K562 (cell line): ENCODE measurements at regions not wholly inside any gene's neighbourhood (a gene's known extent, or its start where the extent isn't known, plus 50 kb on each side); places are given as distances from the start of the nearest gene placed in this dataset.

Experiments
- ATAC-seq: fragments of 200-7000 bp; cut with Tn5 transposase; 3 replicates; pipeline ENCODE4 v1.9.1; 2020; ENCODE audit warnings: moderate library complexity
- BruUV-seq: library from RNA; stranded (reverse); fragments of 400-500 nt; replicated peaks from 2 replicates; lab custom pipeline; 2021; lab: Mats Ljungman, UMichigan
- CTCF ChIA-PET: fragments of 300-600 bp; formaldehyde crosslinking; extraction: SDS; loops from one replicate; lab custom pipeline; 2021; ENCODE audit warnings: low intra/inter-chr PET ratio; lab: Yijun Ruan, JAX
- POLR2A ChIA-PET: fragments of 300-600, 350-650 bp; sonication (Branson Sonifier 250); formaldehyde crosslinking; extraction: SDS; loops from one replicate; lab custom pipeline; 2021; ENCODE audit warnings: antibody characterized with exemption, inconsistent platforms; lab: Yijun Ruan, JAX
- DNase-seq, 4 experiments: peaks; one replicate each; pipeline versions ENCODE4 v3.0.0 to v3.0.0-alpha.2; 2011 to 2018; ENCODE audit warnings: low spot score in 3 of 4, mixed read lengths in 3 of 4; ENCODE audit errors: extremely low read depth in 1 of 4
- FAIRE-seq: peaks from 2 replicates; lab custom pipeline; 2011; peaks lifted over from hg19 to GRCh38; lab: Jason Lieb, UNC
- H2AFZ ChIP-seq: 2 replicates; pipeline ENCODE4 v1.6.0; 2011; ENCODE audit warnings: low read depth, low read length, control low read depth, inconsistent platforms
- H3K27ac ChIP-seq: fragments of 200-600 bp; 3 replicates; pipeline ENCODE4 v1.8.0; 2011; ENCODE audit warnings: low read depth, mild to moderate bottlenecking, control low read depth, inconsistent platforms, low read length, moderate library complexity, mixed read lengths; ENCODE audit errors: extremely low read depth
- H3K27me3 ChIP-seq, 2 experiments: fragments of 300-600 bp in 1 of 2; 2 replicates in 1 of 2; 3 replicates in 1 of 2; pipeline versions ENCODE4 v1.6.0 to v1.8.0; 2011; ENCODE audit warnings: inconsistent platforms in 2 of 2, low read length in 2 of 2, mild to moderate bottlenecking in 1 of 2, mixed read lengths in 1 of 2, moderate library complexity in 1 of 2; ENCODE audit not compliant: control insufficient read depth in 2 of 2, insufficient read depth in 2 of 2
- H3K36me3 ChIP-seq: fragments of 300-600 bp; 3 replicates; pipeline ENCODE4 v1.8.0; 2011; ENCODE audit warnings: mild to moderate bottlenecking, low read length, inconsistent platforms; ENCODE audit not compliant: control insufficient read depth, insufficient read depth
- H3K4me1 ChIP-seq, 2 experiments: fragments of 200-600 bp in 1 of 2; replicated peaks in 1 of 2; 2 replicates in 1 of 2; 3 replicates in 1 of 2; pipeline versions ENCODE4 v1.5.1 to v1.8.0; 2011; ENCODE audit warnings: inconsistent platforms in 2 of 2, low read length in 2 of 2, mild to moderate bottlenecking in 1 of 2, mixed read lengths in 1 of 2, moderate library complexity in 1 of 2; ENCODE audit not compliant: control insufficient read depth in 2 of 2, insufficient read depth in 2 of 2
- H3K4me2 ChIP-seq: 2 replicates; pipeline ENCODE4 v1.6.1; 2011; ENCODE audit warnings: low read length, control low read depth, inconsistent platforms, mixed read lengths; ENCODE audit not compliant: insufficient read depth
- H3K4me3 ChIP-seq: fragments of 200-600 bp; sonication (generic), shearing (Covaris generic); 2 replicates; pipeline ENCODE4 v1.5.1; 2016; ENCODE audit warnings: control low read depth, inconsistent platforms
- H3K79me2 ChIP-seq: fragments of 200-600 bp; 3 replicates; pipeline ENCODE4 v1.8.0; 2011; ENCODE audit warnings: low read length, inconsistent platforms; ENCODE audit not compliant: control insufficient read depth, insufficient read depth
- H3K9ac ChIP-seq, 2 experiments: 2 replicates each; pipeline versions ENCODE4 v1.6.0 to v1.6.1; 2011; ENCODE audit warnings: low read depth in 2 of 2, low read length in 2 of 2, control low read depth in 1 of 2, inconsistent platforms in 1 of 2, mild to moderate bottlenecking in 1 of 2, mixed read lengths in 1 of 2; ENCODE audit not compliant: insufficient read depth in 1 of 2
- H3K9me1 ChIP-seq: one replicate; pipeline ENCODE4 v1.6.0; 2011; ENCODE audit warnings: inconsistent platforms, mild to moderate bottlenecking, low read length, moderate library complexity; ENCODE audit not compliant: control insufficient read depth, insufficient read depth
- H3K9me3 ChIP-seq: replicated peaks from 2 replicates; pipeline ENCODE4 v1.5.1; 2011; ENCODE audit warnings: low read depth, low read length, inconsistent platforms; ENCODE audit not compliant: control insufficient read depth, insufficient read depth
- H4K20me1 ChIP-seq: replicated peaks from 2 replicates; pipeline ENCODE4 v1.6.1; 2011; ENCODE audit warnings: low read length, inconsistent platforms, mixed read lengths; ENCODE audit not compliant: control insufficient read depth, insufficient read depth
- BRCA1 ChIP-seq, 2 experiments: fragments of 450-650 bp in 1 of 2; sonication (generic) in 1 of 2; formaldehyde crosslinking in 1 of 2; IDR thresholded peaks; 2 replicates each; pipeline versions ENCODE4 v1.5.0 to v1.6.1; 2017 to 2020; ENCODE audit warnings: mild to moderate bottlenecking in 1 of 2, missing genetic modification reagents in 1 of 2
- FOXA1 ChIP-seq: fragments of 450-650 bp; IDR thresholded peaks from 2 replicates; pipeline ENCODE4 v1.6.1; 2016; ENCODE audit warnings: mild to moderate bottlenecking, borderline replicate concordance
- KLF10 ChIP-seq: fragments of 250-450 bp; sonication (Bioruptor Pico); IDR thresholded peaks from 2 replicates; pipeline ENCODE4 v1.6.1; 2021; ENCODE audit warnings: matching md5 sums
- MAFF ChIP-seq: IDR thresholded peaks from 2 replicates; pipeline ENCODE4 v1.6.1; 2012; ENCODE audit warnings: low read length, improper control_type of control experiment
- NCOA4 ChIP-seq: fragments of 450-650 bp; IDR thresholded peaks from 2 replicates; pipeline ENCODE4 v1.6.1; 2018; ENCODE audit warnings: mild to moderate bottlenecking; ENCODE audit not compliant: partially characterized antibody
- PTTG1 ChIP-seq: fragments of 450-650 bp; IDR thresholded peaks from 2 replicates; pipeline ENCODE4 v1.6.1; 2016; ENCODE audit warnings: low read depth, mild to moderate bottlenecking, missing genetic modification characterization, missing compliant biosample characterization
- RBM22 ChIP-seq: fragments of 200-400 bp; formaldehyde crosslinking; IDR thresholded peaks from 2 replicates; pipeline ENCODE4 v1.6.1; 2018; ENCODE audit warnings: low read length, low read depth; ENCODE audit not compliant: poor library complexity, severe bottlenecking
- RCOR1 ChIP-seq, 2 experiments: IDR thresholded peaks; 2 replicates each; pipeline ENCODE4 v1.6.1; 2012; ENCODE audit warnings: low read depth in 2 of 2, low read length in 2 of 2, borderline replicate concordance in 1 of 2, improper control_type of control experiment in 1 of 2
- ZKSCAN8 ChIP-seq: fragments of 200-800 bp; sonication (Bioruptor generic); IDR thresholded peaks from 2 replicates; pipeline ENCODE4 v1.6.1; 2016; ENCODE audit warnings: missing genetic modification characterization, missing compliant biosample characterization
- ZNF253 ChIP-seq: fragments of 250-450 bp; sonication (Bioruptor Pico); conservative IDR thresholded peaks from 2 replicates; pipeline ENCODE4 v1.6.1; 2021; ENCODE audit warnings: mild to moderate bottlenecking
- WGBS: fragments of 100-300 bp; shearing (Covaris generic); methylation state at CpG from one replicate; pipeline ENCODE4 v1.1.6; 2016; ENCODE audit warnings: low coverage, mixed read lengths; ENCODE audit not compliant: insufficient coverage; ENCODE audit errors: missing lambda C conversion rate; 5-methylcytosine and 5-hydroxymethylcytosine counted together
- in situ Hi-C: fragments of 300-500 bp; cut with MboI; formaldehyde crosslinking; loops from 4 replicates; pipeline ENCODE4 v1.15.0; 2018; ENCODE audit warnings: inconsistent platforms, mixed read lengths
- intact Hi-C: fragments of 100-400 bp; cut with micrococcal nuclease; formaldehyde crosslinking; loops from 2 replicates; pipeline ENCODE4 v1.14.2; 2022
- TF ChIP-seq, protein P1 (sequence below): fragments of 200-800 bp; sonication (Bioruptor generic); IDR thresholded peaks from 2 replicates; pipeline ENCODE4 v1.6.1; 2016; ENCODE audit warnings: missing genetic modification characterization, missing compliant biosample characterization
- TF ChIP-seq, protein P2 (sequence below): fragments of 250-450 bp; sonication (Bioruptor Pico); IDR thresholded peaks from 2 replicates; pipeline ENCODE4 v1.9.0; 2021; ENCODE audit warnings: mild to moderate bottlenecking, inconsistent platforms
- TF ChIP-seq, protein P3 (sequence below): sonication (generic); formaldehyde crosslinking; IDR thresholded peaks from 2 replicates; pipeline ENCODE4 v1.8.0; 2022; ENCODE audit warnings: mild to moderate bottlenecking, missing genetic modification reagents
- TF ChIP-seq, protein P4 (sequence below): fragments of 450-650 bp; formaldehyde crosslinking; IDR thresholded peaks from 2 replicates; pipeline ENCODE4 v1.4.0; 2022; ENCODE audit warnings: missing genetic modification characterization

DNA sequence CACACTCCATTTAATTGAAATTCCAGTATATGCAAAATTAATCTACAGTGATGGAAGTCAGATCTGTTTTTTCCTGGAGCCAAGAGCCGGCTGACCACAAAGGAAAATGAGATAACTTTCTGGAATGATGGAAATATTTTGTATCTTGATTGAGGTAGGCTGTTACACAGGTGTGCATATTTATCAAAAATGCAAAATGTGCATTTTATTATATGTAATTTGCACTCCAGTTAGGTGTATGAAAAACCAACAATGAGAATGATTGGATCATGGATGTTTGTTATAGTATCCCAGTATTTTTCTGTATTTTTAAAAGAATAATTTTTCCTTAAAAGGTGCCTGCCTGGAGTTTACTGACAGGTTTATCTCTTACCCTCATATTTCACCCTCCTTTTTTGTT, 242.0 kb upstream of the JAG1 start:
- no peaks in the 10 kb centered on the region for H3K4me1 ChIP-seq
- no peaks in the 10 kb centered on the region for H3K79me2 ChIP-seq
- POLR2A ChIA-PET = no interaction called here
- no peak for DNase-seq
- H3K4me3 ChIP-seq = no peak overlapping the region
- ATAC-seq = no peak
- H3K9ac ChIP-seq = no peak overlapping the region
- CTCF ChIA-PET = no interaction called here
- H3K36me3 ChIP-seq = no peaks in the 10 kb centered on the region
- no peaks in the 10 kb centered on the region for H4K20me1 ChIP-seq
- H3K27me3 ChIP-seq = no peaks in the 10 kb centered on the region
- WGBS = 0% methylated on average over 1 of the region's 1 CpG
- no peak overlapping the region for H3K4me2 ChIP-seq
- intact Hi-C loops = no loop called here
- H3K9me3 ChIP-seq = no peaks in the 10 kb centered on the region
- H3K9me1 ChIP-seq = no peaks in the 10 kb centered on the region
- in situ Hi-C loops = no loop called here
- FAIRE-seq = no peak
- H2AFZ ChIP-seq = no peak overlapping the region
- BruUV-seq = no TSS peak
- H3K27ac ChIP-seq = no peak overlapping the region
- TF ChIP-seq RCOR1 (IDR thresholded peaks at IDR 0.05; ENCODE audit: borderline replicate concordance in 1 of 2, low read depth in 2 of 2, low read length in 2 of 2) (no peak), RBM22 (no peak), BRCA1 (IDR thresholded peaks at IDR 0.05) (no peak), BRCA1 (CRISPR knock-in tag; IDR thresholded peaks at IDR 0.05) (no peak), NCOA4 (no peak), PTTG1 (tag) (no peak), ZNF253 (CRISPR knock-in tag) (no peak), FOXA1 (no peak), ZKSCAN8 (CRISPR knock-in tag) (no peak), MAFF (no peak), KLF10 (no peak)
- TF ChIP-seq, protein P1, sequence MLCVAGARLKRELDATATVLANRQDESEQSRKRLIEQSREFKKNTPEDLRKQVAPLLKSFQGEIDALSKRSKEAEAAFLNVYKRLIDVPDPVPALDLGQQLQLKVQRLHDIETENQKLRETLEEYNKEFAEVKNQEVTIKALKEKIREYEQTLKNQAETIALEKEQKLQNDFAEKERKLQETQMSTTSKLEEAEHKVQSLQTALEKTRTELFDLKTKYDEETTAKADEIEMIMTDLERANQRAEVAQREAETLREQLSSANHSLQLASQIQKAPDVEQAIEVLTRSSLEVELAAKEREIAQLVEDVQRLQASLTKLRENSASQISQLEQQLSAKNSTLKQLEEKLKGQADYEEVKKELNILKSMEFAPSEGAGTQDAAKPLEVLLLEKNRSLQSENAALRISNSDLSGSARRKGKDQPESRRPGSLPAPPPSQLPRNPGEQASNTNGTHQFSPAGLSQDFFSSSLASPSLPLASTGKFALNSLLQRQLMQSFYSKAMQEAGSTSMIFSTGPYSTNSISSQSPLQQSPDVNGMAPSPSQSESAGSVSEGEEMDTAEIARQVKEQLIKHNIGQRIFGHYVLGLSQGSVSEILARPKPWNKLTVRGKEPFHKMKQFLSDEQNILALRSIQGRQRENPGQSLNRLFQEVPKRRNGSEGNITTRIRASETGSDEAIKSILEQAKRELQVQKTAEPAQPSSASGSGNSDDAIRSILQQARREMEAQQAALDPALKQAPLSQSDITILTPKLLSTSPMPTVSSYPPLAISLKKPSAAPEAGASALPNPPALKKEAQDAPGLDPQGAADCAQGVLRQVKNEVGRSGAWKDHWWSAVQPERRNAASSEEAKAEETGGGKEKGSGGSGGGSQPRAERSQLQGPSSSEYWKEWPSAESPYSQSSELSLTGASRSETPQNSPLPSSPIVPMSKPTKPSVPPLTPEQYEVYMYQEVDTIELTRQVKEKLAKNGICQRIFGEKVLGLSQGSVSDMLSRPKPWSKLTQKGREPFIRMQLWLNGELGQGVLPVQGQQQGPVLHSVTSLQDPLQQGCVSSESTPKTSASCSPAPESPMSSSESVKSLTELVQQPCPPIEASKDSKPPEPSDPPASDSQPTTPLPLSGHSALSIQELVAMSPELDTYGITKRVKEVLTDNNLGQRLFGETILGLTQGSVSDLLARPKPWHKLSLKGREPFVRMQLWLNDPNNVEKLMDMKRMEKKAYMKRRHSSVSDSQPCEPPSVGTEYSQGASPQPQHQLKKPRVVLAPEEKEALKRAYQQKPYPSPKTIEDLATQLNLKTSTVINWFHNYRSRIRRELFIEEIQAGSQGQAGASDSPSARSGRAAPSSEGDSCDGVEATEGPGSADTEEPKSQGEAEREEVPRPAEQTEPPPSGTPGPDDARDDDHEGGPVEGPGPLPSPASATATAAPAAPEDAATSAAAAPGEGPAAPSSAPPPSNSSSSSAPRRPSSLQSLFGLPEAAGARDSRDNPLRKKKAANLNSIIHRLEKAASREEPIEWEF (CRISPR knock-in tag) = no peak
- TF ChIP-seq, protein P2, sequence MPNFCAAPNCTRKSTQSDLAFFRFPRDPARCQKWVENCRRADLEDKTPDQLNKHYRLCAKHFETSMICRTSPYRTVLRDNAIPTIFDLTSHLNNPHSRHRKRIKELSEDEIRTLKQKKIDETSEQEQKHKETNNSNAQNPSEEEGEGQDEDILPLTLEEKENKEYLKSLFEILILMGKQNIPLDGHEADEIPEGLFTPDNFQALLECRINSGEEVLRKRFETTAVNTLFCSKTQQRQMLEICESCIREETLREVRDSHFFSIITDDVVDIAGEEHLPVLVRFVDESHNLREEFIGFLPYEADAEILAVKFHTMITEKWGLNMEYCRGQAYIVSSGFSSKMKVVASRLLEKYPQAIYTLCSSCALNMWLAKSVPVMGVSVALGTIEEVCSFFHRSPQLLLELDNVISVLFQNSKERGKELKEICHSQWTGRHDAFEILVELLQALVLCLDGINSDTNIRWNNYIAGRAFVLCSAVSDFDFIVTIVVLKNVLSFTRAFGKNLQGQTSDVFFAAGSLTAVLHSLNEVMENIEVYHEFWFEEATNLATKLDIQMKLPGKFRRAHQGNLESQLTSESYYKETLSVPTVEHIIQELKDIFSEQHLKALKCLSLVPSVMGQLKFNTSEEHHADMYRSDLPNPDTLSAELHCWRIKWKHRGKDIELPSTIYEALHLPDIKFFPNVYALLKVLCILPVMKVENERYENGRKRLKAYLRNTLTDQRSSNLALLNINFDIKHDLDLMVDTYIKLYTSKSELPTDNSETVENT (CRISPR knock-in tag) = no peak
- TF ChIP-seq, protein P3, sequence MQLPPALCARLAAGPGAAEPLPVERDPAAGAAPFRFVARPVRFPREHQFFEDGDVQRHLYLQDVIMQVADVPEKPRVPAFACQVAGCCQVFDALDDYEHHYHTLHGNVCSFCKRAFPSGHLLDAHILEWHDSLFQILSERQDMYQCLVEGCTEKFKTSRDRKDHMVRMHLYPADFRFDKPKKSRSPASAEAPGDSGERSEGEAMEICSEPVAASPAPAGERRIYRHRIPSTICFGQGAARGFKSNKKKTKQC (CRISPR knock-in tag) = no peak
- TF ChIP-seq, protein P4, sequence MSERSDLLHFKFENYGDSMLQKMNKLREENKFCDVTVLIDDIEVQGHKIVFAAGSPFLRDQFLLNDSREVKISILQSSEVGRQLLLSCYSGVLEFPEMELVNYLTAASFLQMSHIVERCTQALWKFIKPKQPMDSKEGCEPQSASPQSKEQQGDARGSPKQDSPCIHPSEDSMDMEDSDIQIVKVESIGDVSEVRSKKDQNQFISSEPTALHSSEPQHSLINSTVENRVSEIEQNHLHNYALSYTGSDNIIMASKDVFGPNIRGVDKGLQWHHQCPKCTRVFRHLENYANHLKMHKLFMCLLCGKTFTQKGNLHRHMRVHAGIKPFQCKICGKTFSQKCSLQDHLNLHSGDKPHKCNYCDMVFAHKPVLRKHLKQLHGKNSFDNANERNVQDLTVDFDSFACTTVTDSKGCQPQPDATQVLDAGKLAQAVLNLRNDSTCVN = no peak
